ENCODE measurements at regions not wholly inside any gene's neighbourhood (a gene's known extent, or its start where the extent isn't known, plus 50 kb on each side); places are given as distances from the start of the nearest gene placed in this dataset.
A peak's percentile ranks its signal among the peaks of the same experiment; 100 is the strongest.

GRCh38 chr11:98090861-98091505 is 929.8 kb upstream of the CNTN5 start:
- H3K4me1 Mint-ChIP-seq = no peaks in the 10 kb centered on the region
- no peaks in the 10 kb centered on the region for H3K36me3 Mint-ChIP-seq
- Histone ChIP-seq H3F3A (ENCODE audit: low read depth) (no peaks in the 10 kb centered on the region), H3K4me3 (no peak overlapping the region), H3K4me2 (no peak overlapping the region), H3K9ac (no peak overlapping the region), H3K79me2 (ENCODE audit: low read depth) (no peaks in the 10 kb centered on the region), H3K9me3 (ENCODE audit: low read depth) (no peaks in the 10 kb centered on the region), H2AFZ (replicated peaks) (peak overlapping the region; percentile 3), H4K20me1 (ENCODE audit: low read depth) (no peaks in the 10 kb centered on the region), H3K36me3 (no peaks in the 10 kb centered on the region), H3K27ac (no peak overlapping the region), H3K27me3 (no peaks in the 10 kb centered on the region), H3K4me1 (no peaks in the 10 kb centered on the region)
- no peak for TF ChIP-seq EZH2phosphoT487 (IDR thresholded peaks at IDR 0.05)
- TF ChIP-seq EZH2 (IDR thresholded peaks at IDR 0.05) = no peak
- TF ChIP-seq, protein P1, sequence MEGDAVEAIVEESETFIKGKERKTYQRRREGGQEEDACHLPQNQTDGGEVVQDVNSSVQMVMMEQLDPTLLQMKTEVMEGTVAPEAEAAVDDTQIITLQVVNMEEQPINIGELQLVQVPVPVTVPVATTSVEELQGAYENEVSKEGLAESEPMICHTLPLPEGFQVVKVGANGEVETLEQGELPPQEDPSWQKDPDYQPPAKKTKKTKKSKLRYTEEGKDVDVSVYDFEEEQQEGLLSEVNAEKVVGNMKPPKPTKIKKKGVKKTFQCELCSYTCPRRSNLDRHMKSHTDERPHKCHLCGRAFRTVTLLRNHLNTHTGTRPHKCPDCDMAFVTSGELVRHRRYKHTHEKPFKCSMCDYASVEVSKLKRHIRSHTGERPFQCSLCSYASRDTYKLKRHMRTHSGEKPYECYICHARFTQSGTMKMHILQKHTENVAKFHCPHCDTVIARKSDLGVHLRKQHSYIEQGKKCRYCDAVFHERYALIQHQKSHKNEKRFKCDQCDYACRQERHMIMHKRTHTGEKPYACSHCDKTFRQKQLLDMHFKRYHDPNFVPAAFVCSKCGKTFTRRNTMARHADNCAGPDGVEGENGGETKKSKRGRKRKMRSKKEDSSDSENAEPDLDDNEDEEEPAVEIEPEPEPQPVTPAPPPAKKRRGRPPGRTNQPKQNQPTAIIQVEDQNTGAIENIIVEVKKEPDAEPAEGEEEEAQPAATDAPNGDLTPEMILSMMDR (IDR thresholded peaks at IDR 0.05) = no peak
- no peaks in the 10 kb centered on the region for H3K9me3 Mint-ChIP-seq
- no peak overlapping the region for H3K27ac Mint-ChIP-seq
- no peak overlapping the region for H3K4me3 Mint-ChIP-seq
- DNase-seq (ENCODE audit: low spot score) = no peak
- no peaks in the 10 kb centered on the region for H3K27me3 Mint-ChIP-seq (ENCODE audit: insufficient read depth, low read depth)

DNA sequence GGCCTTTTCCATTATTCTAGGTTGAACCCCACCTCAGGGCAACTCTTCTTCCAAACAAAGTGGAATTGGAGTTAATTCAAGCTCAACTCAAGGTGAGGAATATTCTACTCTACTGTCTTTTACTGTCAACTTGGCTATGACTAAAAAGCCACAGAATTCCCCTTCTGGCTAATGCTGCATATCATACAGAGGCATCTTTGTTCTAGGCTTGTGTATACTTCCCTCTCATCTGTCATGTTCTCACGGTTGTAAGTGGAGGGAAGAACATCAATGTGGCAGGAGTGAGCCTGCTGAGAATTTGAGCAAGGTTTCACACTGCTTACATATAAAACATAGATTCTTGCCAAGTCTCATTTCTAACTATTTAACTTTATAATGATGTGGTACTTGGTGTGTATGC is 921.4 kb upstream of the CNTN5 start:
- Histone ChIP-seq H3F3A (ENCODE audit: low read depth) (no peaks in the 10 kb centered on the region), H4K20me1 (ENCODE audit: low read depth) (no peaks in the 10 kb centered on the region), H3K4me2 (no peak overlapping the region), H3K36me3 (no peaks in the 10 kb centered on the region), H3K9me3 (ENCODE audit: low read depth) (no peaks in the 10 kb centered on the region), H3K9ac (no peak overlapping the region), H2AFZ (replicated peaks) (no peak overlapping the region), H3K27ac (no peak overlapping the region), H3K79me2 (ENCODE audit: low read depth) (no peaks in the 10 kb centered on the region), H3K4me1 (no peaks in the 10 kb centered on the region), H3K4me3 (no peak overlapping the region), H3K27me3 (no peaks in the 10 kb centered on the region)
- Mint-ChIP-seq H3K4me3 (no peak overlapping the region), H3K27ac (no peak overlapping the region), H3K4me1 (no peaks in the 10 kb centered on the region), H3K9me3 (no peaks in the 10 kb centered on the region), H3K27me3 (ENCODE audit: insufficient read depth, low read depth) (no peaks in the 10 kb centered on the region), H3K36me3 (no peaks in the 10 kb centered on the region)
- TF ChIP-seq, protein P1 (IDR thresholded peaks at IDR 0.05) = no peak
- no peak for TF ChIP-seq EZH2 (IDR thresholded peaks at IDR 0.05)
- TF ChIP-seq EZH2phosphoT487 (IDR thresholded peaks at IDR 0.05) = no peak
- DNase-seq (ENCODE audit: low spot score) = no peak

- Histone ChIP-seq H3K9ac (no peak overlapping the region), H3F3A (ENCODE audit: low read depth) (no peaks in the 10 kb centered on the region), H4K20me1 (ENCODE audit: low read depth) (no peaks in the 10 kb centered on the region), H3K27me3 (no peaks in the 10 kb centered on the region), H3K4me1 (no peaks in the 10 kb centered on the region), H3K4me2 (no peak overlapping the region), H3K79me2 (ENCODE audit: low read depth) (no peaks in the 10 kb centered on the region), H3K27ac (no peak overlapping the region), H3K9me3 (ENCODE audit: low read depth) (no peaks in the 10 kb centered on the region), H2AFZ (replicated peaks) (no peak overlapping the region), H3K36me3 (no peaks in the 10 kb centered on the region), H3K4me3 (no peak overlapping the region)
- DNase-seq (ENCODE audit: low spot score) = no peak
- no peak for TF ChIP-seq EZH2 (IDR thresholded peaks at IDR 0.05)
- no peak for TF ChIP-seq EZH2phosphoT487 (IDR thresholded peaks at IDR 0.05)
- TF ChIP-seq, protein P1 (IDR thresholded peaks at IDR 0.05) = no peak
- no peaks in the 10 kb centered on the region for H3K9me3 Mint-ChIP-seq
- no peak overlapping the region for H3K27ac Mint-ChIP-seq
- no peaks in the 10 kb centered on the region for H3K4me1 Mint-ChIP-seq
- no peaks in the 10 kb centered on the region for H3K36me3 Mint-ChIP-seq
- no peaks in the 10 kb centered on the region for H3K27me3 Mint-ChIP-seq (ENCODE audit: insufficient read depth, low read depth)
- no peak overlapping the region for H3K4me3 Mint-ChIP-seq
Observed at GRCh38 chr11:98100689-98101088, 920.1 kb upstream of the CNTN5 start.
